ENCODE measurements at regions not wholly inside any gene's neighbourhood (a gene's known extent, or its start where the extent isn't known, plus 50 kb on each side); places are given as distances from the start of the nearest gene placed in this dataset.
"Not testable (repeated sequence)": the region's sequence is repeated elsewhere in the genome, so short reads cannot be mapped to it uniquely, and the experiment has no call there.

DNA sequence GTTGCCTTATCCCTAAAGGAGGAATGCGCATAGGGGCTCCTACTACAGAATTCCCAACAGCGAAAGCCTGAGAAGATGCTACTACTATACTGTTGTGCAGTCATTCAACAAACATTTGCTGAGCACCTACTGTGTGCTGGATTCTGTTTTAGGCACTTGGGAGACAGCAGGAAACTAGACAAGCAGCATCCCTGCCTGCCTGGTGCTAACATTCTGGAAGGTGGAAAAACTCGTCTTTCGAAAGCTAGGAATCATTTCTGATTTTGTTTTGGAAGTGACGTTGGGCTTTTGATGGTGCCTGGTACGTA lies 131.5 kb upstream of the NCOR2 start:
- TF ChIP-seq CTCF (IDR thresholded peaks at IDR 0.05; ENCODE audit: low read depth, low read length): no peak

GRCh38 chr12:124698211-124698997 lies 131.0 kb upstream of the NCOR2 start:
- DNase-seq (ENCODE audit: extremely low read depth, low read depth): no peak
- no peak for TF ChIP-seq CTCF (IDR thresholded peaks at IDR 0.05; ENCODE audit: low read depth, low read length)

More for the DNA sequence above, 131.5 kb upstream of the NCOR2 start:
- DNase-seq (ENCODE audit: extremely low read depth, low read depth): no peak

DNA sequence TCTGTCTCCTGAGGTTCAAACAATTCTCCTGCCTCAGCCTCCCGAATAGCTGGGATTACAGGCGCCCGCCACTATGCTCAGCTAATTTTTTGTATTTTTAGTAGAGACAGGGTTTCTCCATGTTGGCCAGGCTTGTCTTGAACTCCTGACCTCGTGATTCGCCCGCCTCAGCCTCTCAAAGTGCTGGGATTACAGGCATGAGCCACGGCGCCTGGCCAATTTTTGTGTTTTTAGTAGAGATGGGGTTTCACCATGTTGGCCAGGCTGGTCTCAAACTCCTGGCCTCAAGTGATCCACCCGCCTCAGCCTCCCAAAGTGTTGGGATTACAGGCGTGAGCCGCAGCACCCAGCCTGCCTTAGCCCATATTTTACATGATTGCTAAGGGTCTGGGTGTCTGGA lies 130.3 kb upstream of the NCOR2 start:
- not testable (repeated sequence) for DNase-seq (ENCODE audit: extremely low read depth, low read depth)

- no peak for TF ChIP-seq CTCF (IDR thresholded peaks at IDR 0.05; ENCODE audit: low read depth, low read length)
Measured at GRCh38 chr12:124696693-124697476, 129.5 kb upstream of the NCOR2 start.

GRCh38 chr12:124695861-124696260 lies 128.4 kb upstream of the NCOR2 start:
- no peak for DNase-seq (ENCODE audit: extremely low read depth, low read depth)
- no peak for TF ChIP-seq CTCF (IDR thresholded peaks at IDR 0.05; ENCODE audit: low read depth, low read length)

More at GRCh38 chr12:124696693-124697476, 129.5 kb upstream of the NCOR2 start:
- DNase-seq (ENCODE audit: extremely low read depth, low read depth): no peak

- DNase-seq (ENCODE audit: extremely low read depth, low read depth): no peak
- no peak for TF ChIP-seq CTCF (IDR thresholded peaks at IDR 0.05; ENCODE audit: low read depth, low read length)
Measured at GRCh38 chr12:124694846-124695497, 127.6 kb upstream of the NCOR2 start.

DNA sequence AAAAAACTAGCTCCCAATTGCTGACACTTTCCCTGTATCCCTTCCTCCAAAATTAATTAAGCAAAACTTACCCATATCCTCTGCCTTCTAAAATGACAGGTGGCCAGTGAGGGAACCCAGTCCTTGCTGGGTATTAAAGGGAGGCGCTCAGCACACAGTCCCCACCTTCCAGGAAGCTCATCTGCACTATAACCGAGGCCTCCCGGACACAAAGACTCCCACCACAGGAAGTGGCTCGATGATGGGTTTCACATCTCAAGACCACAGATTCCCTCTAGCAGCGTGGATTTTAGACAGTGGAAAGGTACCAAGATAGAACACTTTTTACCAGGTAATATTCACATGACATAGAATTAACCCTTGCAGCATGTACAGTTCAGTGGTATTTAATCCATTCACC lies 126.8 kb upstream of the NCOR2 start:
- no peak for DNase-seq (ENCODE audit: extremely low read depth, low read depth)
- no peak for TF ChIP-seq CTCF (IDR thresholded peaks at IDR 0.05; ENCODE audit: low read depth, low read length)
